GM12878 (cell line): ENCODE measurements at regions not wholly inside any gene's neighbourhood (a gene's known extent, or its start where the extent isn't known, plus 50 kb on each side); places are given as distances from the start of the nearest gene placed in this dataset.

ENCODE experiments used
- ATAC-seq: fragments of 200-7000 bp; cut with Tn5 transposase; 3 replicates; pipeline ENCODE4 v1.9.1; 2020; ENCODE audit warnings: mild to moderate bottlenecking, moderate library complexity
- BruUV-seq: library from RNA; stranded (reverse); fragments of 400-500 nt; replicated peaks from 2 replicates; lab custom pipeline; 2021; lab: Mats Ljungman, UMichigan
- CTCF ChIA-PET: fragments of 300-600 bp; sonication (Branson Sonifier 250); formaldehyde crosslinking; extraction: SDS; loops from one replicate; lab custom pipeline; 2021; ENCODE audit warnings: inconsistent platforms; lab: Yijun Ruan, JAX
- POLR2A ChIA-PET: fragments of 350-600 bp; formaldehyde crosslinking; extraction: SDS; loops from one replicate; lab custom pipeline; 2021; ENCODE audit warnings: inconsistent platforms; lab: Charles Lee
- RAD21 ChIA-PET: fragments of 300-600 bp; sonication (Branson Sonifier 250); formaldehyde crosslinking; loops from one replicate; lab custom pipeline; 2023; ENCODE audit warnings: antibody characterized with exemption; ENCODE audit not compliant: unreplicated experiment; lab: Charles Lee
- SMC1A ChIA-PET: fragments of 300-600 bp; sonication (Branson Sonifier 250); formaldehyde crosslinking; loops from one replicate; lab custom pipeline; 2023; ENCODE audit not compliant: unreplicated experiment, uncharacterized antibody; lab: Charles Lee
- DNase-seq: peaks from one replicate; pipeline ENCODE4 v3.0.0-alpha.2; 2011; ENCODE audit warnings: low read depth, low spot score
- FAIRE-seq: peaks from 3 replicates; lab custom pipeline; 2011; peaks lifted over from hg19 to GRCh38; lab: Jason Lieb, UNC
- H2AFZ ChIP-seq: 2 replicates; pipeline ENCODE4 v1.6.0; 2011; ENCODE audit warnings: low read depth, low read length, control low read depth; ENCODE audit not compliant: control insufficient read depth
- H3K27ac ChIP-seq: 2 replicates; pipeline ENCODE4 v1.5.1; 2011; ENCODE audit warnings: control low read depth; ENCODE audit not compliant: control insufficient read depth, insufficient read depth
- H3K27me3 ChIP-seq, 2 experiments: replicated peaks in 1 of 2; 2 replicates each; pipeline versions ENCODE4 v1.6.0 to v1.6.1; 2011; ENCODE audit warnings: low read length in 1 of 2; ENCODE audit not compliant: control insufficient read depth in 2 of 2, insufficient read depth in 2 of 2
- H3K36me3 ChIP-seq, 2 experiments: 2 replicates each; pipeline ENCODE4 v1.5.1; 2011; ENCODE audit warnings: low read length in 1 of 2; ENCODE audit not compliant: control insufficient read depth in 2 of 2, insufficient read depth in 2 of 2
- H3K4me1 ChIP-seq: 2 replicates; pipeline ENCODE4 v1.6.1; 2011; ENCODE audit warnings: mild to moderate bottlenecking, low read length, moderate library complexity, mixed read lengths; ENCODE audit not compliant: control insufficient read depth, insufficient read depth
- H3K4me2 ChIP-seq: 2 replicates; pipeline ENCODE4 v1.6.0; 2011; ENCODE audit warnings: control low read depth; ENCODE audit not compliant: control insufficient read depth, insufficient read depth
- H3K4me3 ChIP-seq: fragments of 200-600 bp; sonication (generic); 2 replicates; pipeline ENCODE4 v1.5.1; 2016
- H3K79me2 ChIP-seq: 2 replicates; pipeline ENCODE4 v1.6.0; 2011; ENCODE audit warnings: low read length; ENCODE audit not compliant: control insufficient read depth, insufficient read depth
- H3K9ac ChIP-seq: 2 replicates; pipeline ENCODE4 v1.8.0; 2011; ENCODE audit warnings: low read length, control low read depth, mixed read lengths; ENCODE audit not compliant: control insufficient read depth, insufficient read depth
- H3K9me3 ChIP-seq: replicated peaks from 3 replicates; pipeline ENCODE4 v1.5.1; 2011; ENCODE audit warnings: mild to moderate bottlenecking, low read length; ENCODE audit not compliant: control insufficient read depth, insufficient read depth
- H4K20me1 ChIP-seq: 2 replicates; pipeline ENCODE4 v1.6.0; 2011; ENCODE audit not compliant: control insufficient read depth, insufficient read depth
- CHD2 ChIP-seq: IDR thresholded peaks from 2 replicates; pipeline ENCODE4 v1.6.1; 2011; ENCODE audit warnings: low read depth, low read length, improper control_type of control experiment, borderline replicate concordance
- FOXK2 ChIP-seq: fragments of 450-650 bp; IDR thresholded peaks from 2 replicates; pipeline ENCODE4 v1.6.1; 2017; ENCODE audit warnings: mild to moderate bottlenecking, moderate library complexity
- MEF2A ChIP-seq: IDR thresholded peaks from 2 replicates; pipeline ENCODE4 v1.6.1; 2011; ENCODE audit warnings: low read depth, mild to moderate bottlenecking, low read length, moderate library complexity; ENCODE audit not compliant: insufficient read depth
- SPI1 ChIP-seq: IDR thresholded peaks from 2 replicates; pipeline ENCODE4 v1.6.1; 2011; ENCODE audit warnings: low read depth, mild to moderate bottlenecking, low read length, moderate library complexity, borderline replicate concordance; ENCODE audit not compliant: insufficient read depth
- WGBS: methylation state at CpG from one replicate; pipeline ENCODE4 v1.1.6; 2016; ENCODE audit warnings: low lambda C conversion rate; ENCODE audit not compliant: insufficient replicate concordance, insufficient coverage; ENCODE audit errors: missing lambda C conversion rate; 5-methylcytosine and 5-hydroxymethylcytosine counted together
- in situ Hi-C: fragments of 300-500 bp; cut with MboI; formaldehyde crosslinking; loops from 9 replicates; pipeline ENCODE4 v1.14.3; 2018; ENCODE audit warnings: mixed read lengths
- intact Hi-C: fragments of 100-400 bp; cut with micrococcal nuclease; formaldehyde crosslinking; loops from one replicate; pipeline ENCODE4 v1.14.2; 2022; ENCODE audit not compliant: unreplicated experiment
- TF ChIP-seq, protein P1 (sequence below): fragments of 450-650 bp; IDR thresholded peaks from 2 replicates; pipeline ENCODE4 v1.6.1; 2017; ENCODE audit warnings: mild to moderate bottlenecking, low read depth, inconsistent platforms; ENCODE audit not compliant: poor library complexity, severe bottlenecking

GRCh38 chr3:193816656-193817311 is 223.8 kb downstream of the OPA1 start:
- FAIRE-seq = no peak
- POLR2A ChIA-PET = interaction anchor here (1.0 kb wide), 1 partner anchor 21 kb away, joined by 8 read pairs; no protein-coding TSS in a partner anchor
- no peak overlapping the region for H2AFZ ChIP-seq
- CTCF ChIA-PET = interaction anchor here (0.5 to 0.7 kb wide), 2 partner anchors 8 to 307 kb away, joined by 3 read pairs; no protein-coding TSS in a partner anchor
- H3K9ac ChIP-seq = no peak overlapping the region
- H3K79me2 ChIP-seq = no peaks in the 10 kb centered on the region
- no peaks in the 10 kb centered on the region for H3K36me3 ChIP-seq
- TF ChIP-seq SPI1 = no peak
- TF ChIP-seq CHD2 = no peak
- no peak for TF ChIP-seq MEF2A
- TF ChIP-seq FOXK2 = no peak
- TF ChIP-seq, protein P1, sequence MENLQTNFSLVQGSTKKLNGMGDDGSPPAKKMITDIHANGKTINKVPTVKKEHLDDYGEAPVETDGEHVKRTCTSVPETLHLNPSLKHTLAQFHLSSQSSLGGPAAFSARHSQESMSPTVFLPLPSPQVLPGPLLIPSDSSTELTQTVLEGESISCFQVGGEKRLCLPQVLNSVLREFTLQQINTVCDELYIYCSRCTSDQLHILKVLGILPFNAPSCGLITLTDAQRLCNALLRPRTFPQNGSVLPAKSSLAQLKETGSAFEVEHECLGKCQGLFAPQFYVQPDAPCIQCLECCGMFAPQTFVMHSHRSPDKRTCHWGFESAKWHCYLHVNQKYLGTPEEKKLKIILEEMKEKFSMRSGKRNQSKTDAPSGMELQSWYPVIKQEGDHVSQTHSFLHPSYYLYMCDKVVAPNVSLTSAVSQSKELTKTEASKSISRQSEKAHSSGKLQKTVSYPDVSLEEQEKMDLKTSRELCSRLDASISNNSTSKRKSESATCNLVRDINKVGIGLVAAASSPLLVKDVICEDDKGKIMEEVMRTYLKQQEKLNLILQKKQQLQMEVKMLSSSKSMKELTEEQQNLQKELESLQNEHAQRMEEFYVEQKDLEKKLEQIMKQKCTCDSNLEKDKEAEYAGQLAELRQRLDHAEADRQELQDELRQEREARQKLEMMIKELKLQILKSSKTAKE = no peak
- intact Hi-C loops = no loop called here
- H3K4me3 ChIP-seq = no peak overlapping the region
- no peak overlapping the region for H3K27ac ChIP-seq
- SMC1A ChIA-PET = interaction anchor here (1.1 kb wide), 1 partner anchor 9 kb away, joined by 3 read pairs; no protein-coding TSS in a partner anchor
- H3K9me3 ChIP-seq = no peaks in the 10 kb centered on the region; the same call in 2 of the 3 replicates
- H4K20me1 ChIP-seq = no peaks in the 10 kb centered on the region
- 71% methylated on average over 13 of the region's 14 CpGs for WGBS
- RAD21 ChIA-PET = interaction anchor here (0.7 kb wide), 1 partner anchor 10 kb away, joined by 4 read pairs; no protein-coding TSS in a partner anchor
- H3K4me1 ChIP-seq = no peaks in the 10 kb centered on the region
- no peaks in the 10 kb centered on the region; a peak in 1 of 4 replicates for H3K27me3 ChIP-seq
- BruUV-seq = no TSS peak
- in situ Hi-C loops = no loop called here
- no peak overlapping the region for H3K4me2 ChIP-seq
- no peak for DNase-seq
- no peak for ATAC-seq
